ENCODE measurements at regions not wholly inside any gene's neighbourhood (a gene's known extent, or its start where the extent isn't known, plus 50 kb on each side); places are given as distances from the start of the nearest gene placed in this dataset.
"Not testable (repeated sequence)": the region's sequence is repeated elsewhere in the genome, so short reads cannot be mapped to it uniquely, and the experiment has no call there.

- intact Hi-C loops (cut with DNase I): no loop called here
- no peak for DNase-seq
Measured at GRCh38 chr5:91315701-91316100, 67.4 kb downstream of the ARRDC3 start.

- peak in 3 of 10 donors; percentile 29 to 35 (median 31) for DNase-seq
- intact Hi-C loops (cut with DNase I): no loop called here
Measured at GRCh38 chr5:91313757-91314673, 69.1 kb downstream of the ARRDC3 start.

GRCh38 chr5:91312698-91313097, 70.4 kb downstream of the ARRDC3 start:
- intact Hi-C loops (cut with DNase I): no loop called here

GRCh38 chr5:91311697-91312501, 71.2 kb downstream of the ARRDC3 start:
- DNase-seq: peak in 2 of 10 donors; percentile 23 to 25
- intact Hi-C loops (cut with DNase I): no loop called here

More at GRCh38 chr5:91312698-91313097, 70.4 kb downstream of the ARRDC3 start:
- DNase-seq: no peak

- intact Hi-C loops (cut with DNase I): no loop called here
- DNase-seq: no peak
Measured at GRCh38 chr5:91311168-91311696, 71.9 kb downstream of the ARRDC3 start.

GRCh38 chr5:91308157-91308556, 75.0 kb downstream of the ARRDC3 start:
- DNase-seq; intact Hi-C loops (cut with DNase I): not testable (repeated sequence)

GRCh38 chr5:91307048-91307447, 76.1 kb downstream of the ARRDC3 start:
- DNase-seq: no peak
- intact Hi-C loops (cut with DNase I): no loop called here

- intact Hi-C loops (cut with DNase I): no loop called here
Measured at GRCh38 chr5:91306497-91306896, 76.6 kb downstream of the ARRDC3 start.

GRCh38 chr5:91305640-91306039, 77.5 kb downstream of the ARRDC3 start:
- intact Hi-C loops (cut with DNase I): no loop called here
- no peak for DNase-seq

More at GRCh38 chr5:91306497-91306896, 76.6 kb downstream of the ARRDC3 start:
- DNase-seq: no peak

- DNase-seq; intact Hi-C loops (cut with DNase I): not testable (repeated sequence)
Measured at GRCh38 chr5:91304015-91304414, 79.1 kb downstream of the ARRDC3 start.

- peak in 1 of 10 donors; percentile 26 for DNase-seq
- intact Hi-C loops (cut with DNase I): loop anchor here (1.0 kb wide), 1 partner anchor 77 kb away; no protein-coding TSS in a partner anchor
Measured at GRCh38 chr5:91302958-91303357, 80.2 kb downstream of the ARRDC3 start.

GRCh38 chr5:91302305-91302704, 80.8 kb downstream of the ARRDC3 start:
- intact Hi-C loops (cut with DNase I): no loop called here
- no peak for DNase-seq

GRCh38 chr5:91301106-91301846, 81.8 kb downstream of the ARRDC3 start:
- DNase-seq: no peak
- intact Hi-C loops (cut with DNase I): no loop called here

- intact Hi-C loops (cut with DNase I): no loop called here
- DNase-seq: no peak
Measured at GRCh38 chr5:91297994-91298393, 85.1 kb downstream of the ARRDC3 start.

GRCh38 chr5:91296674-91297143, 86.4 kb downstream of the ARRDC3 start:
- no peak for DNase-seq
- intact Hi-C loops (cut with DNase I): no loop called here

GRCh38 chr5:91296102-91296501, 87.0 kb downstream of the ARRDC3 start:
- DNase-seq; intact Hi-C loops (cut with DNase I): not testable (repeated sequence)

- peak in 1 of 10 donors; percentile 41 for DNase-seq
- intact Hi-C loops (cut with DNase I): no loop called here
Measured at GRCh38 chr5:91293131-91293530, 90.0 kb downstream of the ARRDC3 start.

GRCh38 chr5:91291628-91292569, 91.2 kb downstream of the ARRDC3 start:
- DNase-seq: no peak
- intact Hi-C loops (cut with DNase I): no loop called here
